ENCODE measurements at regions not wholly inside any gene's neighbourhood (a gene's known extent, or its start where the extent isn't known, plus 50 kb on each side); places are given as distances from the start of the nearest gene placed in this dataset.
"Not testable (repeated sequence)": the region's sequence is repeated elsewhere in the genome, so short reads cannot be mapped to it uniquely, and the experiment has no call there.

- in situ Hi-C loops (cut with HindIII; ENCODE audit: low pct_ligation_motif_present, low pct_unique_long_range_greater_than_20kb, low sequenced_read_pairs), result no loop called here
Measured at GRCh38 chr10:2051108-2051507, 313.8 kb upstream of the ADARB2 start.

GRCh38 chr10:2049560-2049959, 312.2 kb upstream of the ADARB2 start:
- no peak for DNase-seq
- in situ Hi-C loops (cut with HindIII; ENCODE audit: low pct_ligation_motif_present, low pct_unique_long_range_greater_than_20kb, low sequenced_read_pairs), result no loop called here

More at GRCh38 chr10:2051108-2051507, 313.8 kb upstream of the ADARB2 start:
- no peak for DNase-seq

- no peak for DNase-seq
- in situ Hi-C loops (cut with HindIII; ENCODE audit: low pct_ligation_motif_present, low pct_unique_long_range_greater_than_20kb, low sequenced_read_pairs), result no loop called here
Measured at GRCh38 chr10:2048337-2048973, 311.1 kb upstream of the ADARB2 start.

GRCh38 chr10:2047679-2048078, 310.4 kb upstream of the ADARB2 start:
- in situ Hi-C loops (cut with HindIII; ENCODE audit: low pct_ligation_motif_present, low pct_unique_long_range_greater_than_20kb, low sequenced_read_pairs), result no loop called here
- DNase-seq, result no peak

GRCh38 chr10:2043379-2043778, 306.1 kb upstream of the ADARB2 start:
- no peak for DNase-seq
- in situ Hi-C loops (cut with HindIII; ENCODE audit: low pct_ligation_motif_present, low pct_unique_long_range_greater_than_20kb, low sequenced_read_pairs), result no loop called here

- DNase-seq, result peak; percentile 32
- in situ Hi-C loops (cut with HindIII; ENCODE audit: low pct_ligation_motif_present, low pct_unique_long_range_greater_than_20kb, low sequenced_read_pairs), result no loop called here
Measured at GRCh38 chr10:2038036-2038435, 300.7 kb upstream of the ADARB2 start.

GRCh38 chr10:2037246-2037645, 299.9 kb upstream of the ADARB2 start:
- no peak for DNase-seq
- in situ Hi-C loops (cut with HindIII; ENCODE audit: low pct_ligation_motif_present, low pct_unique_long_range_greater_than_20kb, low sequenced_read_pairs), result no loop called here

- DNase-seq, result no peak
- in situ Hi-C loops (cut with HindIII; ENCODE audit: low pct_ligation_motif_present, low pct_unique_long_range_greater_than_20kb, low sequenced_read_pairs), result no loop called here
Measured at GRCh38 chr10:2036209-2036608, 298.9 kb upstream of the ADARB2 start.

GRCh38 chr10:2030046-2030445, 292.7 kb upstream of the ADARB2 start:
- in situ Hi-C loops (cut with HindIII; ENCODE audit: low pct_ligation_motif_present, low pct_unique_long_range_greater_than_20kb, low sequenced_read_pairs), result no loop called here
- DNase-seq, result no peak

GRCh38 chr10:2026936-2027335, 289.6 kb upstream of the ADARB2 start:
- no peak for DNase-seq
- in situ Hi-C loops (cut with HindIII; ENCODE audit: low pct_ligation_motif_present, low pct_unique_long_range_greater_than_20kb, low sequenced_read_pairs), result no loop called here

- DNase-seq; in situ Hi-C loops (cut with HindIII; ENCODE audit: low pct_ligation_motif_present, low pct_unique_long_range_greater_than_20kb, low sequenced_read_pairs): not testable (repeated sequence)
Measured at GRCh38 chr10:2024750-2025149, 287.4 kb upstream of the ADARB2 start.

- in situ Hi-C loops (cut with HindIII; ENCODE audit: low pct_ligation_motif_present, low pct_unique_long_range_greater_than_20kb, low sequenced_read_pairs), result no loop called here
- no peak for DNase-seq
Measured at GRCh38 chr10:2023687-2024086, 286.4 kb upstream of the ADARB2 start.

- in situ Hi-C loops (cut with HindIII; ENCODE audit: low pct_ligation_motif_present, low pct_unique_long_range_greater_than_20kb, low sequenced_read_pairs), result no loop called here
- no peak for DNase-seq
Measured at GRCh38 chr10:2022401-2022800, 285.1 kb upstream of the ADARB2 start.

- in situ Hi-C loops (cut with HindIII; ENCODE audit: low pct_ligation_motif_present, low pct_unique_long_range_greater_than_20kb, low sequenced_read_pairs), result no loop called here
- no peak for DNase-seq
Measured at GRCh38 chr10:2020836-2021235, 283.5 kb upstream of the ADARB2 start.

GRCh38 chr10:2019803-2020202, 282.5 kb upstream of the ADARB2 start:
- in situ Hi-C loops (cut with HindIII; ENCODE audit: low pct_ligation_motif_present, low pct_unique_long_range_greater_than_20kb, low sequenced_read_pairs), result no loop called here

GRCh38 chr10:2019281-2019680, 282.0 kb upstream of the ADARB2 start:
- in situ Hi-C loops (cut with HindIII; ENCODE audit: low pct_ligation_motif_present, low pct_unique_long_range_greater_than_20kb, low sequenced_read_pairs), result no loop called here

More at GRCh38 chr10:2019803-2020202, 282.5 kb upstream of the ADARB2 start:
- DNase-seq, result no peak

GRCh38 chr10:2014541-2014940, 277.2 kb upstream of the ADARB2 start:
- in situ Hi-C loops (cut with HindIII; ENCODE audit: low pct_ligation_motif_present, low pct_unique_long_range_greater_than_20kb, low sequenced_read_pairs), result no loop called here
- no peak for DNase-seq

More at GRCh38 chr10:2019281-2019680, 282.0 kb upstream of the ADARB2 start:
- DNase-seq, result no peak

- no peak for DNase-seq
- in situ Hi-C loops (cut with HindIII; ENCODE audit: low pct_ligation_motif_present, low pct_unique_long_range_greater_than_20kb, low sequenced_read_pairs), result no loop called here
Measured at GRCh38 chr10:2012209-2012608, 274.9 kb upstream of the ADARB2 start.

- in situ Hi-C loops (cut with HindIII; ENCODE audit: low pct_ligation_motif_present, low pct_unique_long_range_greater_than_20kb, low sequenced_read_pairs), result no loop called here
- DNase-seq, result no peak
Measured at GRCh38 chr10:2011106-2011716, 273.9 kb upstream of the ADARB2 start.

GRCh38 chr10:2005546-2005945, 268.2 kb upstream of the ADARB2 start:
- no peak for DNase-seq
- in situ Hi-C loops (cut with HindIII; ENCODE audit: low pct_ligation_motif_present, low pct_unique_long_range_greater_than_20kb, low sequenced_read_pairs), result no loop called here
